Parathyroid adenoma (tissue), 2 donors: ENCODE measurements at regions not wholly inside any gene's neighbourhood (a gene's known extent, or its start where the extent isn't known, plus 50 kb on each side); places are given as distances from the start of the nearest gene placed in this dataset.

Experiments used
- H2AFZ ChIP-seq: fragments of 300-600 bp; sonication (generic); one replicate; pipeline ENCODE4 v1.7.0; 2017; ENCODE audit warnings: antibody characterized with exemption, mild to moderate bottlenecking
- H3K27ac ChIP-seq: fragments of 300-600 bp; sonication (generic); one replicate; pipeline ENCODE4 v1.7.0; 2017
- H3K27me3 ChIP-seq: fragments of 300-600 bp; sonication (generic); one replicate; pipeline ENCODE4 v1.7.0; 2017; ENCODE audit warnings: low read length; ENCODE audit not compliant: control insufficient read depth, insufficient read depth
- H3K36me3 ChIP-seq: fragments of 300-600 bp; sonication (generic); one replicate; pipeline ENCODE4 v1.7.0; 2017; ENCODE audit warnings: low read length; ENCODE audit not compliant: control insufficient read depth, insufficient read depth
- H3K4me1 ChIP-seq: fragments of 300-600 bp; sonication (generic); one replicate; pipeline ENCODE4 v1.7.0; 2017; ENCODE audit warnings: control low read depth
- H3K4me2 ChIP-seq: fragments of 300-600 bp; sonication (generic); one replicate; pipeline ENCODE4 v1.7.0; 2017; ENCODE audit warnings: low read length
- H3K4me3 ChIP-seq: fragments of 300-600 bp; sonication (generic); one replicate; pipeline ENCODE4 v1.7.0; 2017; ENCODE audit warnings: low read depth, low read length
- H3K79me2 ChIP-seq: fragments of 300-600 bp; sonication (generic); one replicate; pipeline ENCODE4 v1.7.0; 2017; ENCODE audit warnings: control low read depth
- H3K9ac ChIP-seq: fragments of 300-600 bp; sonication (generic); one replicate; pipeline ENCODE4 v1.7.0; 2017; ENCODE audit warnings: mild to moderate bottlenecking
- H3K9me3 ChIP-seq: fragments of 300-600 bp; sonication (generic); one replicate; pipeline ENCODE4 v1.7.0; 2017; ENCODE audit warnings: low read length; ENCODE audit not compliant: control insufficient read depth
- TF ChIP-seq, protein P1 (sequence below): fragments of 300-600 bp; sonication (generic); IDR thresholded peaks from one replicate; pipeline ENCODE4 v1.7.0; 2017; ENCODE audit warnings: antibody characterized with exemption, mild to moderate bottlenecking
- donor health status: primary hyperparathyroidism.

DNA sequence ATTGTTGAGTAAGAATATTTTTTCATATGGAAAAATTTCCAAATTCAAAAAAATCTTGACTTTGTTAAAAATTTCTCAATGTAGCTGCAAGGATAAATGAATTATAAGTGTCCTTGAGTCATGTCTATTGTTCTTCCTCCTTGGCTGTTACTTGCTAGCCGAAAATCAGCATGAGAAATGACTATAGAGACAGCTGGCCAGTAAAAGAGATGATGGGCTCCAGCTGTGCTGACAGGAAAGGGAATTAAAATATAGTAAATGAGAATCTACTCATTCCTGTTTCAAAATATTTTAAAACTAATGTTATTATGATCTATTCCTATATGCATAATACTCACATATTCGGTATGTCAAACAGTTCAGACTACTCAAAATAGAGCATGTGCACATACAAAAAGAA, 1292.6 kb downstream of the BRINP3 start:
- no peaks in the 10 kb centered on the region for H3K79me2 ChIP-seq
- TF ChIP-seq, protein P1, sequence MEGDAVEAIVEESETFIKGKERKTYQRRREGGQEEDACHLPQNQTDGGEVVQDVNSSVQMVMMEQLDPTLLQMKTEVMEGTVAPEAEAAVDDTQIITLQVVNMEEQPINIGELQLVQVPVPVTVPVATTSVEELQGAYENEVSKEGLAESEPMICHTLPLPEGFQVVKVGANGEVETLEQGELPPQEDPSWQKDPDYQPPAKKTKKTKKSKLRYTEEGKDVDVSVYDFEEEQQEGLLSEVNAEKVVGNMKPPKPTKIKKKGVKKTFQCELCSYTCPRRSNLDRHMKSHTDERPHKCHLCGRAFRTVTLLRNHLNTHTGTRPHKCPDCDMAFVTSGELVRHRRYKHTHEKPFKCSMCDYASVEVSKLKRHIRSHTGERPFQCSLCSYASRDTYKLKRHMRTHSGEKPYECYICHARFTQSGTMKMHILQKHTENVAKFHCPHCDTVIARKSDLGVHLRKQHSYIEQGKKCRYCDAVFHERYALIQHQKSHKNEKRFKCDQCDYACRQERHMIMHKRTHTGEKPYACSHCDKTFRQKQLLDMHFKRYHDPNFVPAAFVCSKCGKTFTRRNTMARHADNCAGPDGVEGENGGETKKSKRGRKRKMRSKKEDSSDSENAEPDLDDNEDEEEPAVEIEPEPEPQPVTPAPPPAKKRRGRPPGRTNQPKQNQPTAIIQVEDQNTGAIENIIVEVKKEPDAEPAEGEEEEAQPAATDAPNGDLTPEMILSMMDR, result no peak
- no peaks in the 10 kb centered on the region for H3K36me3 ChIP-seq
- no peak overlapping the region for H3K4me3 ChIP-seq
- no peaks in the 10 kb centered on the region for H3K9me3 ChIP-seq
- H3K9ac ChIP-seq, result no peak overlapping the region
- H3K27ac ChIP-seq, result no peak overlapping the region
- no peak overlapping the region for H2AFZ ChIP-seq
- no peak overlapping the region for H3K4me2 ChIP-seq
- H3K27me3 ChIP-seq, result no peaks in the 10 kb centered on the region
- H3K4me1 ChIP-seq, result no peaks in the 10 kb centered on the region

GRCh38 chr1:189192741-189193520, 1284.7 kb downstream of the BRINP3 start:
- no peaks in the 10 kb centered on the region for H3K9me3 ChIP-seq
- TF ChIP-seq, protein P1, result no peak
- H3K36me3 ChIP-seq, result no peaks in the 10 kb centered on the region
- no peaks in the 10 kb centered on the region for H3K4me1 ChIP-seq
- no peaks in the 10 kb centered on the region for H3K79me2 ChIP-seq
- no peak overlapping the region for H2AFZ ChIP-seq
- no peaks in the 10 kb centered on the region for H3K27me3 ChIP-seq
- H3K4me3 ChIP-seq, result no peak overlapping the region
- H3K4me2 ChIP-seq, result no peak overlapping the region
- H3K27ac ChIP-seq, result no peak overlapping the region
- H3K9ac ChIP-seq, result no peak overlapping the region

DNA sequence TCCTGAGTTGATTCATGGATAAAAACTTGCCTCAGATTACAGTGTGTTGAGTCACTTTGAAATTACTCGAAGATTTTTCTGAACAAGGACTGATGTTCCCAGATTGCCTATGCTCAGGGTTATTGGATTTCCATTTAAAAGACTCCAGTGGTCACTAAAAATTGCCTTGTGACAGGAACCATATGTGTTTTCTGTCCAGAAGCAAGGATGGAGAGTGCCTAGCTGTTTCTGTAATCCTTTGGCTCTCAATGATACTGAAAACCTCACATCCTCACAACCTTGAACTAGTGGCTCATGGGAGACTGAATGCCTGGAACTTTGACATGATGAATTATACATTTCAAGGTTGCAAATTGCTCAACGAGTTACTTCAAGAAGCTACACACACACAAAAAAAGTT, 1271.8 kb downstream of the BRINP3 start:
- H3K4me3 ChIP-seq, result no peak overlapping the region

DNA sequence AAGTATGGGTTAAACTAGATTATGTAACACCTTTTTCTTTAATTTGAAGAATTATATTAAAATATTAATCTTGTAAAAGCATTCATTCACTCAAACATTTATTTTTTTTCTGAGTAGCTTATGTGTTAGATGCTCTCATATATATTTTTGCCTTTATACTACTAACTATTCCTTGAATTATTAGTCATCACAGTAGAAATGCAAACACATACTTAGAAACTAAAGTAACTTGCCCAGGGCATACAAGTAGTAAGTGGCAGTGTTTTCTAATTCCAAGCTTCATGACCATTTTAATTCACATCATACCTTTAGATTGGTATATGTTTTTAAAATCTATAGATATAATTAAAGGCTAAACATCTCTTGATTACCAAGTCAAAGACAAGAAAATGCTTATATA, 1271.0 kb downstream of the BRINP3 start:
- Histone ChIP-seq H3K36me3 (no peaks in the 10 kb centered on the region), H3K27me3 (no peaks in the 10 kb centered on the region), H3K4me1 (no peaks in the 10 kb centered on the region), H3K4me3 (no peak overlapping the region), H2AFZ (no peak overlapping the region), H3K27ac (no peak overlapping the region), H3K4me2 (no peak overlapping the region), H3K79me2 (no peaks in the 10 kb centered on the region), H3K9ac (no peak overlapping the region), H3K9me3 (no peaks in the 10 kb centered on the region)
- TF ChIP-seq, protein P1, result no peak

More for the DNA sequence above, 1271.8 kb downstream of the BRINP3 start:
- no peak overlapping the region for H3K4me2 ChIP-seq
- no peak overlapping the region for H3K27ac ChIP-seq
- no peak overlapping the region for H3K9ac ChIP-seq
- no peaks in the 10 kb centered on the region for H3K36me3 ChIP-seq
- no peaks in the 10 kb centered on the region for H3K79me2 ChIP-seq
- H3K4me1 ChIP-seq, result no peaks in the 10 kb centered on the region
- H3K27me3 ChIP-seq, result no peaks in the 10 kb centered on the region
- H3K9me3 ChIP-seq, result no peaks in the 10 kb centered on the region
- TF ChIP-seq, protein P1, result no peak
- no peak overlapping the region for H2AFZ ChIP-seq

- Histone ChIP-seq H2AFZ (no peak overlapping the region), H3K79me2 (no peaks in the 10 kb centered on the region), H3K4me1 (no peaks in the 10 kb centered on the region), H3K9ac (no peak overlapping the region), H3K4me2 (no peak overlapping the region), H3K36me3 (no peaks in the 10 kb centered on the region), H3K4me3 (no peak overlapping the region), H3K27me3 (no peaks in the 10 kb centered on the region), H3K9me3 (no peaks in the 10 kb centered on the region), H3K27ac (no peak overlapping the region)
- TF ChIP-seq, protein P1, result no peak
Observed at GRCh38 chr1:189211742-189212141, 1265.9 kb downstream of the BRINP3 start.
